HK-2 (cell line): ENCODE measurements at regions not wholly inside any gene's neighbourhood (a gene's known extent, or its start where the extent isn't known, plus 50 kb on each side); places are given as distances from the start of the nearest gene placed in this dataset.

Source experiments
- DNase-seq: peaks from one replicate; pipeline ENCODE4 v3.0.0-alpha.2; 2018; ENCODE audit not compliant: unreplicated experiment

DNA sequence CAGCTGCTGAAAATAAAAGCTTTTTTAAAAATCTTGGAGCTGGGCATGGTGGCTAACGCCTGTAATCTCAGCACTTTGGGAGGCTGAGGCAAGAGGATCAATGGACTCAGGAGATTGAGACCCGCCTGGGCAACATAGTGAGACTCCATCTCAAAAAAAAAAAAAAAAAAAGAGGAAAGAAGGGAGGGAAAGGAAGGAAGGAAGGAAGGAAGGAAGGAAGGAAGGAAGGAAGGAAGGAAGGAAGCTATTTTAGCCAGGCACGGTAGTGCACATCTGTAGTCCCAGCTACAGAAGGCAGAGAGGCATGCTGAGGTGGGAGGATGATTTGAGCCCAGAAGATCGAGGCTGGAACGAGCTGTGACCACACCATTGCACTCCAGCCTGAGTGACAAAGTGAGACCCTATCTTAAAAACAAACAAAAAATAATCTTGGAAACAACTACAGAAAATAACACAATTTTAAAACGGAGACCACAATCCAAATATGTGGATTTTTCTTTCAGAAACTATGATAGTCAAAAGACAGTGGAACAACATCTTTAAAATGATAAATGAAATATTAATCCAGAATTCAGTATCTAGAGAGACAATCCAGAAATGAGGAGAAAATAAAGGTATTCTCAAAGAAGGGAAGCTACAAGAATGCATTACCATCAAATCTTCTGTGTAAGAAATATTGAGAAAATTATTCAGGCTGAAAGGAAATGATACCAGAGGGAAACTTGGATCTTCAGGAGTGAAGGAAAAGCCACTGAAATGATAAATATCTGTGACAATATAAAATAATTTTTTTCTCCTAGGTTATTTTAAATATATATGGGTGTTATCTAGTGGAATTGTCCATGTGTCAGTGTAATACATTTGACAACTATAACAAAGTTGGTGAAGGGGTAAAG, 182.0 kb downstream of the GPX5 start:
- DNase-seq = no peak

DNA sequence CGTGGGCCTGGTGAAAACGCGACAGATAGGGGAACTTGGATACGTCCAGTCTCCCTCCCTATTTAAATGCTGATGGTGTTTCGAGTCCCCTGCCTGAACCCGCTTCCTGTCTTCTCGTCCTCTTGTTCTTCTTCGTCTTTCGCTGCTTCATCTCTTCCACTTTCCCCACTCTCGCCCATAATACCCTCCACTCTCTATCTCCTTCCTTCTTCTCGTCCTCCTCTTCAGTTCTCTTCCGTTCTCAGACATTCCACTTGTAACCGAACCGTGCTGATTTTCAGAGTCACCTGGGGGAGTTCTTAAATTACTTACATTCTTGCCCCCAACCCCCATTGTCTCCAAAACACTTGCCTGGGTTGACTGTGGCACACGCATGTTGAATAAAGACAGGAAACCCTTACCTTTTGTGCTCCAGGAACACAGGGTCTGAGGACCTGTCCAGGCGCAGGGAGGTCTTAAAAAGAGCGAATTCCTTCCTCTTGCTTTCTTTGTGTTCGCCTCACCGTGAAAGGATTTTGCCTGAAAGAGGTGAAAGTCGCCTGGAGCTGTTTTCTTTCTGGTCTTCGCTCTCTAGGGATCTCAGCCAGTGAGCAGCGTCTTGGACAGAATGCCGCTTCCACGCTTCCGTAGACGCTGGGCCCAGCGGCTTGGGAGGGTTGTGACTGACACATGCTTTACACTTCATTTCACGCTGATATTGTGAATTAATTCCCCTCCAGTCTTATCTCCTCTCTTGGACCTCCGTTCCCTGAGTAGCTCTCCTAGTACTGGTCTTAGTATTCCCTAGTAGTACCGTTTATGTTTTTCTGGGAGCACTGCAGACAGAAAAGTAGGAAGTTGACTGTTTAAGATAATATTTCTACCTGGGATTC, 184.0 kb downstream of the GPX5 start:
- peak; percentile 29 for DNase-seq

DNA sequence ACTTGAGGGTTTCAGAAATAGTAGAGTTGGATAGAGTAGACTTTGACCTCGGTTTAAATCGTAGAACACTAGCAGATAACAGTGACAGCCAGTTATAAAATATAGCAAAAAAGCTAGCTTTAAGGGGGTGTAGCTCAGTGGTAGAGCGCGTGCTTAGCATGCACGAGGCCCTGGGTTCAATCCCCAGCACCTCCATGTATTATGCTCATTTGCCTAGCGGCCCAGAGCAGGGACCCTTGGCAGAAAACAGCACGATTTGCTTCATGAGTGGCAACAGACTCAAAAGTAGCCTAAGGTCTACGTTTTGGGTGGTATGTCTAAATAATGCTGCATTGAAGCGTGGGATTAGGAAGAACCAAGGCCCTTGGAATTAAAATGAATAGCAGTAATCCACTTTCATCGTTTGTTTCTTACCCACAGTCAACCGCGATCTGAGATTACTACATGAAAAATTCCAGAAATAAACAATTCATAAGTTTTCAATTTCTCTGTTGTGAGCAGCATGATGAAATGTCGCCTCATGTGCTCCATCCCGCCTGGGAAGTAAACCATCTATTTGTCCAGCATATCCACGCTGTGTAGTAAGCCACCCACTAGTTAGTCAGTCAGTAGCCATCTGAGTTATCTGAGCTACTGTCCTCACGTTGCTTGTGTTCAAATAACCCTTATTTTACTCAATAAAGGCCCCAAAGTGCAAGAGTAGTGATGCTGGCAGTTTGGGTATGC, 184.9 kb downstream of the GPX5 start:
- DNase-seq = peak; percentile 62

DNA sequence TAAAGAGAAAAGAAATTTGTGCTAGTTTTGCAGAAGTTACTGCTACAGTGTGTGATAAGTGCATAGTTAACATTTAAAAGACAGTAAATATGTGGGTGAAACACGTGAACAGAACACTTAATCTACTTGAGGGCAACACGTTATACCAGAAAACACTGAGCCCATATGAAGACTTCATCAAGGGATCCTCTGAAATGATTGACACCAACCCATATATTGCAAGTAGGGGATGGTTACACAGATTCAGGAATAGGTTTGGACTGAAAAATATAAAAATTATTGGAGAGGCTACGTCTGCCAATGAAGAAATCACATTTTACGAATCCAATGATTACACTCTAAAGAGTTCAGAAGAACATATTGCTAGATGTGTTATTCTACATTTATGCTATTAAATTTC, 185.6 kb downstream of the GPX5 start:
- no peak for DNase-seq

DNA sequence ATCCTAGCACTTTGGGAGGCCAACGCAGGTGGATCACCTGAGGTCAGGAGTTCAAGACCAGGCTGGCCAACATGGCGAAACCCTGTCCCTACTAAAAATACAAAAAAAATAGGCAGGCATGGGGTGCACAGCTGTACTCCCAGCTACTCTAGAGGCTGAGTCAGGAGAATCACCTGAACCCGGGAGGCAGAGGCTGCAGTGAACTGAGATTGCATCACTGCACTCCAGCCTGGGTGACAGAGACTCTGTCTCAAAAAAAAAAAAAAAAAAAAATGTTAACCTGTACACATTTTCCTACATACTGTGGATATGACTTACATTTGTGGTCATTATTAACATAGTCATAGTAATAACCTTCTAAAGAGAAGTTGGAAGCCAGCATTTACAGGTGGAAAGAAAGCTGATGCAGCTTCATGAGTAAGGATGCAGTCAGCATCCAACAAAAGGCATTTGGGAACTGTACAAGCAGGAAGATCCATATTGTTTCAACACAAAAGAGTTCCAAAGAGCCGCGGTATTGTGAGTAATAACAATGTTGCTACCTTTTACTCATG, 186.2 kb downstream of the GPX5 start:
- DNase-seq = no peak

DNA sequence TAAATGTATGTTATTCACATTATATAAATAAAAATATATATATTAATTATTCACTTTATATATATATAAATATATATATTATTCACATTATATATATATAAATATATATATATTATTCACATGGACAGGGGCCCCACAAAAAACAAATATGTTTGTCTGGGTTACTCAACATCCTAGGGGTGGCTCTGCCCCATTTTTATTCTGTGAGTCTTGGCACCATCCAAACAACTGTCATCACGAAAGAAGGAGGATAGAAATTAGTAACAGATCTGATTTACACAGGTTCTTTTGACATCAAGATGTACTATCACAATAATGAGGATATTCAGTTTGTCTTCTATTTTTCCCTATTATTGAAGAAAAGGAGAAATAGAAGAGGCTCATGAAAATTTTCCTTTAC, 187.3 kb downstream of the GPX5 start:
- DNase-seq = no peak

DNA sequence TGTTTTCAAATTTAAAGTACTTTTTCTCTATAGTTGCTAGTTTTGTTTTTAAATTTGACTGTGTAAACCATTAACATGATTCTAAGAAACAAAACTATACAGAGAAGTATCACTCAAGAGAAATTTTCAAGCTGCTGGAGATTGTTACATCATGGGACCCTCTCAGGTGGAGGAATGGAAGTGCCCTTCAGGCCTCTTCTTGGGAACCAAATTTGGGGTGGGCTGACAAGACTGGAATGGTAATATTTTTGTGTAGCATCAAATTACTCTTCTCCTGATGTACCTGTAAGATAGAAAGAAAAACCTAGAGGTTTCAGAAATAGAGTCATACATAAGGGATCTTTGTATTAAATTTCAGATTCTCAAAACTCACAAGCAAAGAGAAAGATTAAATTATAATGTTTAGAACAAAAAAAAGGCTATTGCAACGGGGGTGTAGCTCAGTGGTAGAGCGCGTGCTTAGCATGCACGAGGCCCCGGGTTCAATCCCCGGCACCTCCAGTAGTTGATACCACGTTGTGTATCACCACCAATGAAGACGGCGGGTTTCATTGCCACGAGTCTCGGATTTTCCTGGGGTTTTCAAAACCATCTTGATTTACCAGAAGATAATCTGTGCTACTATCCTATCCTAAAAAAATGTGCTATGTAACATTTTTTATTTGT, 193.7 kb downstream of the GPX5 start:
- DNase-seq = peak; percentile 54

DNA sequence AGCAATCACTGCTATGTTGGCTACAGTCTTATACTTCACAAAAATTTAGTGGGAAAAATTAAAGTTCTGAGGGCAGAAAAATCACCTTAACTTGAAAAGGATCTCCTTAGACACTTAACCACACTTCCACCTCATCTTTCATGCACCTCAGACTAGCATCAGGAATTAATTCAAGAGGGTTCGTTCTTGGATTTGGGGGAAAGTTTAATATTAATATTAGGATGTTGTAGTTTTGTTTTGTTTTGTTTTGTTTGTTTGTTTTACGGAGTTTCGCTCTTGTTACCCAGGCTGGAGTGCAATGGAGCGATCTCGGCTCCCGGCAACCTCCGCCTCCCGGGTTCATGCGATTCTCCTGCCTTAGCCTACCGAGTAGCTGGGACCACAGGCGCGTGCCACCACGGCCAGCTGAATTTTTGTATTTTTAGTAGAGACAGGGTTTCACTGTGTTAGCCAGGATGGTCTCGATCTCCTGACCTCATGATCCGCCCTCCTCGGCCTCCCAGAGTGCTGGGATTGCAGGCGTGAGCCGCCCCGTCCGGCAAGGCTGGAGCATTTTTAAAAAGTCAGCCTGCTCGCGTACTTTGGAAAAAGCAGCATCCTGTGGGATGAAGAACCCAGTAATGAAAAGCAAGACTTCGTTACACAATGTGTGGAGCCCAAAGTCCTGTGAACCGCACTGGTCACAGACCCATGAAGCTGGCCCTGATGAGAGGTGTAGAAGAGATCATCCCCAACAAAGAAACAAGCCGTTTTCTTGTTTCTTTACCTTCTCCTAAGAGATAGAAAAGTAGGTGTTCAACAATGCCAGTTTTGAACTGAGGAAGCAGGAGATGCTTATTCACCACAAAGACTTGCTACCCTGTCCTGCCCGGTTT, 194.9 kb downstream of the GPX5 start:
- no peak for DNase-seq

DNA sequence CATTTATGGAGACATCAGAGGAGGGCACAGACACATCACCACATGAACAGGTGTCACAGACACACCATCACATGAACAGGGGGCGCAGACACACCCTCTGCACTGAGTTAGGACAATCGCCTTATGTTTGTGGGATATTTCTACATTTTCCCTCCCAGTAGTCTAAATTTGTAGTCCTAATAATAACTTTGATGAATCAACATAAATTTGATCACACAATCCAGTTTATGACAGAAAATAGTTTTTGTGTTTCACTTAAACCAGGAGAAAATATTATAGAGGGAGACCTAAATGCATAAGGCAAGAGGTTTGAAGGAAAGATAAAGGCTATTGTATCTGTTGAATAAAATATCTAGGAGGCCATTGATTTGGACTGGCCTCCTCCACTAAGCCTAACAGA, 195.7 kb downstream of the GPX5 start:
- no peak for DNase-seq

DNA sequence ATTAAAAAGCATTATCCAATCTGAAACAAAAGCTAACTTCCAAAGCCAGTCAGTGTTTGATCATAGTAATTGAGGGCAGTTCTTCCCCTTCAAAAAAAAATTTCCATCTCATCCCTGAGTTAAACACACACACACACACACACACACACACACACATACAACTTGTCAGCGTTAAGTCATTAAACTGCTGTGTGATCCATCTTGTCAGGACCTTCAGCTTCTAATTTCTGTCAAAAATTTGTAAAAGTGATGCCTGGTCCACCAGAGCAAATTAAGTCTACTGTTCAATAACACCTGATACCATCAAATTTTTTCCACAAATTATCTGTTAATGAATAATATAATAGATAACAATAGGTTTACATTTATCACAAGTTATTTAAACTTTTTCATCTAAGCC, 198.7 kb downstream of the GPX5 start:
- DNase-seq = no peak

DNA sequence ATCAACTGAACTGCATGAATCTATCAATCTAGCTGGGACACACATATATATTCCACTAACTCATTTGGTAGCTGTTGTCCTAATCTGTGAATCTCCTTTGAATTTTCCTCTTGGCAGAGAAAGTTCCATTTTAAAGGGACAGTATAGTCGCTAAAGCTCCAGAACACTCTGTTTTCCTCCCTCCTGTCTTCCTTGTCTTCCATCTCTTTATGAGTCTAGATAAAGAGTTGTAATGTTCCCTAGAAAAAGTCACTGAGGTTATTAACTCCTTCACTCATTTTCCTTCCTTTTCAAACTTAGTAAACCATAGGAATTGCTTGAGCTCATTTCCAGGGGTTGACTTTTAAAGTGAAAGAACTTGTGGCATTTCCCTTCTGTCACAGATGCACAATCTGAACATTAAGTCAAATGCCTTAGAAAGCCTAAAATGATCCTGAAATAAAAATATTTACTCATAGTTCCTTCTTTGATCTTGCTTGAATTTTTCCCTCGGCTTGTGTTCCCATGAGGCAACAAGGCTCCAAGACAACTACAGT, 198.4 kb downstream of the TRIM27 start:
- DNase-seq = no peak

DNA sequence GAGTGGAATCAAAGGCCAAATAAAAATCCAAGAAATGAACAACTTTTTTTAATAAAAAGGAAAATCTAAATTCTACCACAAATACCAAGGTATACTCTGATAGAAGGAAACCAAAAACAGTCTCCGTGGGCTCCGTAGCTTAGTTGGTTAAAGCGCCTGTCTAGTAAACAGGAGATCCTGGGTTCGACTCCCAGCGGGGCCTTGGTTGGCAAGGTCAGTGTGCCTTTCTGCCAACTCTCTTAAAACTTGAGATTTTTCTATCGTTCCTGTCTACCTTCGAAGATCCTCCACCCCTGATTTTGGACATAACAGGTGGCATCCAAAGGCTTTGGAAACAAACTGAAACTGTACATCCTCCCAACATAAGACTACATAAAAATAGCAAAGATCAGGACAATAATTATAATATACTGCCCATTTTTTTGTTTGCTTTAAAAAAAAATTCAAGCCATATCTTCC, 197.9 kb downstream of the TRIM27 start:
- DNase-seq = peak; percentile 4

DNA sequence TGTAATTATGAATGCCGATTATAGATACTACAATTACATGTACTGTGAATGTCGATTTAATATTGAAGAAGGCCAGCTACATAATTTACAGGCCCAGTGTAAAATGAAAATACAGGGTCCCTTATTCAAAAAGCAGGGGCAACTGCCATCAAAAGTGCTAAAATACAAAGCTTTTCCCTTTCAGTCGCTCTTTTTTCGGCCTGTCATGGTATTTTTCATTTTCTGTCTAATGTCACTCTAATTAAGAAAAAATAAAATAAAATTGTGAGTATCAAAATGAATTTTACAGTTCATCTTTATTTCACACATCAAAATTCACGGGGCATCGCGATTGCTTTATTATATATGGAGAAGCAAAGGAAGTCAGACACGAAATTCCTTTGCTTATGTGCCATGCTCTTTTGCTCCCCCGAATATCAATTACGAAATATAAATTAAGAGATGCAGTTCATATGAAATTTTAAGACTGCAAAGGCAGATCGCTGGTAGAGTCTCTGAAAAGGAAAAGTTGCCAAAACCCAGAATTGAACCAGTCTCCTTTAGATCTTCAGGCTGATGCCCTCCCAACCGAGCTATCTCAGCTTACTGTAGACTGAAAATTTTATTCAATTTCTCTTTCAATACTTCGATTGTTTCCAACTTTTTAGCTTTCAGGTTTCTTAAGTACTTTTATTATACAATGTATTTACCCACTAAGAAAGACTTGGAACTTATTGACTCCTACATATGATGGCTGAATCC, 197.0 kb downstream of the TRIM27 start:
- DNase-seq = no peak

DNA sequence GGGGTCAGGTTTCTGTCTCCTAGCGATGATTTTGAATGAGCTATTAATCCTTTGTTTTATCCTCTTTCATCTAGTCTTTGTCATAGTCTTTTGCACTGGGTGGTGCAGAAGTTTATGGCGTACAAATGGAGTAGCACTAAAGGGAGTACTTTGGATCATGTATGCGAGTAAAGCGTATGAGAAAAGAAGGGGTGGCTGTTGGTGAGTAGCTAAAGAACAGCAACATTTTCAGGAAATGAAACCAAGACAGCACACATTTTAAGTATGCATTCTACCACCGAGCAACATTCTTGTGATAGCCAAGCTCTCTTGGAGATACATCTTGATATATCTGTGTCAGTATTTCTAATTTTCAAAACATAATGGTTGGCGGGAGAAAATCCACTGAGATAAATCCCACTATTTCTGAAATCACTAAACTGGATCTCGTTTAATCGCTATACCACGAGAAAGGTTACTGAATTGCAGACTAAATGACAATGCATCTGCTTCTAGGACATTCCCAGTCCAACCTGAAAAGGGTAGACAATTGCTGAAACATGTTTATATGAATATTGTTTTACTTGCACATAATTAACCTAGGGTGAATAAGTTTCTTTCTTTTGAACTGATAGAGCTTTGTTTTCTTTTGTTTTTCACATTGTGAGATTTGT, 196.1 kb downstream of the TRIM27 start:
- no peak for DNase-seq

DNA sequence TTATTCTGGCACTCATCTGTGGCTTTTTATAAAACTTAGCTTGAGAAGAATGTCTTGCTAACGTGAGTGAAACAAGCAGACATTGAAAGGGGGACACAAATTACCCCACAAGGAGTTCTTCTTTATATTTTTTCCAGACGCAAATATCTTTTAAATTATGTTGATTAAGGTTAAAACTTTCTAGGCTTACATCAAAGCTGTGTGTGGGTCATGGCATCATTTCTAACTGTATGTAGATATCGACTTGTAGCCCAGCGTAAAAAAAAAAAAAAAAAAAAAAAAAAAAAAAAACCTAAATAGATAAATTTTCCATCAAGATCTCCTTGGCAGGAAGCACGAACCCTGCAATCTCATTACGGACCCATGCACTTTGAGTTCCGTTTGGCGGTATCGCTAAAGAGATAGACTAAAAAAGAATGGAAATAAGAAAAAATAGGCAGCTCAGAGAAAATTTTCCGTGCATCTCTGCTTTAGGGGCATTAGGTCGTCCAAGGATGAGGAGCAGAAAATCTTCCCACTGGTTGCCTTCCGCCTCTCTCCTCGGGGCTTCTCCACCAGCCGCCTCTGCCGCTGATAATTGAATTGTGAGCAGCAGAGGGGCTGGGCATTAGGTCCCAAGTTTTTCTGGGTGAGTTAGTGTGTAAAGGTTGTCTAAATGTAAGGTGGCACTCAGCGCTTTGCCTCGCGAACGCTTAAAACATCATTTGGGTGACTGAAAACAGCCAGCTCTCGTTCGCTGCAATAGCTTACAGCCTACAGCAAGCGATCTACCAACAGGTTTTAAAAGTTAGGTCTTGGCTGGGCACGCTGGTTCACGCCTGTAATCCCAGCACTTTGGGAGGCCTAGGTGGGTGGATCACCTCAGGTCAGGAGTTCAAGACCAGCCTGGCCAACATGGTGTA, 194.0 kb downstream of the TRIM27 start:
- no peak for DNase-seq

DNA sequence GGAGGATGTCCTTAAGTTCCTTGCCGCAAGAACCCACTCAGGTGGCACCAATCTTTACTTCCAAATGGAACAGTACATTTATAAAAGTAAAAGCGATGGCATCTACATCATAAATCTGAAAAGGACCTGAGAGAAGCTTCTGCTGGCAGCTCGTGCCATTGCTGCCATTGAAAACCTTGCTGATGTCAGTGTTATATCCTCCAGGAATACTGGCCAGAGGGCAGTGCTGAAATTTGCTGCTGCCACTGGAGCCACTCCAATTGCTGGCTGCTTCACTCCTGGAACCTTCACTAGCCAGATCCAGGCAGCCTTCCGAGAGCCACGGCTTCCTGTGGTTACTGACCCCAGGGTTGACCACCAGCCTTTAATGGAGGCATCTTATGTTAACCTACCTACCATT, 191.7 kb downstream of the TRIM27 start:
- no peak for DNase-seq

DNA sequence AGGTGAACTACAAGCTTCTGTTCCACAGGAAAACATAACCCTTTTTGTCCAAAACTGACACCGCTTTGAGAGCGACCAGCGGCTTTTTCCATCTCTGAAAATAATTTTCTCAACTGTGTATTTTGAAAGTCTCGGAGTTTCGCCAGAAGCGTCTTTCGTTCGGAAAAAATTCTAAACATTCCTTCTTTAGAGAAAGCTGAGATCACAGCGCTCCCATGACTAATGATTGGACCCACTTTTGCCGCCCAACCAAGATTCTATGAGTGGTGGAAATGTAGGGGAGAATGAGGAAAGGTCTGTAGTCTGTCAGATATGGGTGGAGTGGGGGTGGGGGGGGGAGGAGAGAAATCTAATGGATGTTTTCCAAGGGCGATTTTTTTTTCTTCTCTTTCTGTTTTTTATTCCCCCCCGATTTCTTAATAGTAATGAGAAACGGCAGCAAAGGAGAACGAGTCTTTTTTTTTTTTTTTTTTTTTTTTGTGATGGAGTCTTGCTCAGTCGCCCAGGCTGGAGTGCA, 189.3 kb downstream of the TRIM27 start:
- DNase-seq = no peak
